ENCODE measurements at regions not wholly inside any gene's neighbourhood (a gene's known extent, or its start where the extent isn't known, plus 50 kb on each side); places are given as distances from the start of the nearest gene placed in this dataset.

DNA sequence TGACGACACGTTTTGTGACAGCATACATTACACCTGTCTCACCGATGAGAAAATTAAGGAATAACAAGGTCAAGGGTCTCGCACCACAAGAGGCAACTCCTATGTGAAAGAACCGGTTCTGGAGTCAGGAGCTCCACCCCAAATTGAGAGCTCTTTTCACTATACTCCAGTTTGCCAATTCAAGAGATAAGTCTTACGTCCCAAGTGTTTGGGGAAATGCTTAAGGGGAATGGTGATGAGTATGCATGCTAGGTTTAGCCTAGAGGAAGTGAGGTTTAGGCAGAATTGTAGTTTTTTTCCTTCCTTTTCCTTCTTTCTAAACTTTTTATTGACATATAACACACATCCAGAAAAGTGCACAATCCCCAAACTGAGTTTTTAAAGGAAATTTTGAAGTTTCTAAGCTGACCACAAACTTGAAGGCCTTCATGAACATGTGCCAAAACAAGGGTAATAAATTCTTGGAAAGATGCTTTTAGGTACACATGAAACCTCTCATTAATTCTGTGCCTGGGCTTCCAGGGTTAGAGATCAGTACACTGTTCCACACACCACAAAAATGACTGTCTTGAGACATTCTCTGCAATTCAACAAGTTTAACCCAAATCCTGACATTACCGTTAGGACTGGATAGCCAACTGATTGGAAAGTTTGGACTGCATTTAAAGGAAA lies 127.6 kb upstream of the SLC1A3 start:
- Histone ChIP-seq H3K79me2 (ENCODE audit: control insufficient read depth, insufficient read depth, low read length) (no peaks in the 10 kb centered on the region), H2AFZ (ENCODE audit: control insufficient read depth, low read length) (no peak overlapping the region), H3K9ac (ENCODE audit: control insufficient read depth, extremely low read depth, insufficient read depth, low read length) (no peak overlapping the region), H3K4me3 (ENCODE audit: control insufficient read depth in 2 of 3, extremely low read depth in 1 of 3, insufficient read depth in 2 of 3, low read depth in 1 of 3, low read length in 3 of 3) (no peak overlapping the region), H3K27ac (ENCODE audit: control insufficient read depth, insufficient read depth, low read length) (no peak overlapping the region), H3K9me1 (ENCODE audit: control insufficient read depth, extremely low read depth, insufficient read depth, low read length) (no peaks in the 10 kb centered on the region), H4K20me1 (ENCODE audit: control insufficient read depth, extremely low read depth, insufficient read depth, low read length) (no peaks in the 10 kb centered on the region), H3K4me1 (ENCODE audit: control insufficient read depth, extremely low read depth, insufficient read depth, low read length) (no peaks in the 10 kb centered on the region), H3K9me3 (ENCODE audit: control insufficient read depth, low read depth, low read length) (no peaks in the 10 kb centered on the region), H3K36me3 (ENCODE audit: control insufficient read depth in 2 of 2, extremely low read depth in 1 of 2, insufficient read depth in 2 of 2, low read length in 2 of 2) (no peaks in the 10 kb centered on the region), H3K27me3 (ENCODE audit: control insufficient read depth, extremely low read depth, insufficient read depth, low read length) (no peaks in the 10 kb centered on the region), H3K4me2 (ENCODE audit: control insufficient read depth, extremely low read depth, insufficient read depth, low read depth, low read length) (no peak overlapping the region)
- FAIRE-seq: no peak
- DNase-seq (ENCODE audit: low read depth, low spot score): no peak
- TF ChIP-seq, protein P1, sequence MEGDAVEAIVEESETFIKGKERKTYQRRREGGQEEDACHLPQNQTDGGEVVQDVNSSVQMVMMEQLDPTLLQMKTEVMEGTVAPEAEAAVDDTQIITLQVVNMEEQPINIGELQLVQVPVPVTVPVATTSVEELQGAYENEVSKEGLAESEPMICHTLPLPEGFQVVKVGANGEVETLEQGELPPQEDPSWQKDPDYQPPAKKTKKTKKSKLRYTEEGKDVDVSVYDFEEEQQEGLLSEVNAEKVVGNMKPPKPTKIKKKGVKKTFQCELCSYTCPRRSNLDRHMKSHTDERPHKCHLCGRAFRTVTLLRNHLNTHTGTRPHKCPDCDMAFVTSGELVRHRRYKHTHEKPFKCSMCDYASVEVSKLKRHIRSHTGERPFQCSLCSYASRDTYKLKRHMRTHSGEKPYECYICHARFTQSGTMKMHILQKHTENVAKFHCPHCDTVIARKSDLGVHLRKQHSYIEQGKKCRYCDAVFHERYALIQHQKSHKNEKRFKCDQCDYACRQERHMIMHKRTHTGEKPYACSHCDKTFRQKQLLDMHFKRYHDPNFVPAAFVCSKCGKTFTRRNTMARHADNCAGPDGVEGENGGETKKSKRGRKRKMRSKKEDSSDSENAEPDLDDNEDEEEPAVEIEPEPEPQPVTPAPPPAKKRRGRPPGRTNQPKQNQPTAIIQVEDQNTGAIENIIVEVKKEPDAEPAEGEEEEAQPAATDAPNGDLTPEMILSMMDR (optimal IDR thresholded peaks at IDR 0.05 in 1 of 3, IDR thresholded peaks at IDR 0.05 in 1 of 3, conservative IDR thresholded peaks at IDR 0.05 in 1 of 3; ENCODE audit: extremely low read depth in 1 of 3, insufficient read depth in 2 of 3, low read length in 3 of 3): no peak
- no peak for TF ChIP-seq EZH2 (IDR thresholded peaks at IDR 0.05; ENCODE audit: low read length)
- dilution Hi-C loops (cut with MboI; ENCODE audit: extremely low pct_ligation_motif_present, low sequenced_read_pairs): no loop called here

DNA sequence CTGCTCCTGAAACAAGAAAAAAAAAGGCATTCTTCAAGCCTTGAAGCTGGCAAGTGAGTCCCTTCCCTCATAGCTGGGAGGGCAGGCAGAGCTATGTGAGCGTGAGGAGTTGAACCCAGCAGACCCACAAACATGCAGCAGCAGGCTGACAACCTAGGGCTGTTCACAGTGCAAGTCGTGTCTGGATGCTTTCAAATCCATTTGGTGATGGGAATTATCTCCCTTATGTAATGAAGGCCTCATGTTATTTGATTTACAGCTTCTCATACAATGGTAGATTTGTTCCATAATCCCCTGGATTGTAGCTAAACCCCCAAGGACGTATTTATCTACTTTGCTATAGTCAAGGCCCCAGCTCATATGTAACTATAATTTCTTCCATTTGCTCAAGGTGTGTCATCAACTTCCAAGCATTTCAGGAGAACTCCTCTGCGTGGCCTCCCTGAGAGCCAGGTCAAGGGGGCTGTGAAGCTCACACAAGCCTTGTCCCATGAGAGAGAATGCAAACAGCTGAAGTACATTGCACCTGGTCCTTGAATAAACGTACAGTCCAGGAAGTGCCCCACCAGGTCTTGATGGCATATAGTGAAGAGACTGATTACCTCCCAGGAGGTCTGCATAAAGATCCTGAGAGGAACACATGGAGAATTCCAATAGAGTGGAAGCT lies 124.8 kb upstream of the SLC1A3 start:
- Histone ChIP-seq H3K27ac (ENCODE audit: control insufficient read depth, insufficient read depth, low read length) (no peak overlapping the region), H4K20me1 (ENCODE audit: control insufficient read depth, extremely low read depth, insufficient read depth, low read length) (no peaks in the 10 kb centered on the region), H3K36me3 (ENCODE audit: control insufficient read depth in 2 of 2, extremely low read depth in 1 of 2, insufficient read depth in 2 of 2, low read length in 2 of 2) (no peaks in the 10 kb centered on the region), H3K9ac (ENCODE audit: control insufficient read depth, extremely low read depth, insufficient read depth, low read length) (no peak overlapping the region), H3K27me3 (ENCODE audit: control insufficient read depth, extremely low read depth, insufficient read depth, low read length) (no peaks in the 10 kb centered on the region), H3K4me1 (ENCODE audit: control insufficient read depth, extremely low read depth, insufficient read depth, low read length) (no peaks in the 10 kb centered on the region), H3K9me3 (ENCODE audit: control insufficient read depth, low read depth, low read length) (no peaks in the 10 kb centered on the region), H3K4me2 (ENCODE audit: control insufficient read depth, extremely low read depth, insufficient read depth, low read depth, low read length) (no peak overlapping the region), H2AFZ (ENCODE audit: control insufficient read depth, low read length) (no peak overlapping the region), H3K4me3 (ENCODE audit: control insufficient read depth in 2 of 3, extremely low read depth in 1 of 3, insufficient read depth in 2 of 3, low read depth in 1 of 3, low read length in 3 of 3) (no peak overlapping the region), H3K79me2 (ENCODE audit: control insufficient read depth, insufficient read depth, low read length) (no peaks in the 10 kb centered on the region), H3K9me1 (ENCODE audit: control insufficient read depth, extremely low read depth, insufficient read depth, low read length) (no peaks in the 10 kb centered on the region)
- dilution Hi-C loops (cut with MboI; ENCODE audit: extremely low pct_ligation_motif_present, low sequenced_read_pairs): no loop called here
- FAIRE-seq (no peak), DNase-seq (ENCODE audit: low read depth, low spot score) (no peak)
- TF ChIP-seq, protein P1 (optimal IDR thresholded peaks at IDR 0.05 in 1 of 3, IDR thresholded peaks at IDR 0.05 in 1 of 3, conservative IDR thresholded peaks at IDR 0.05 in 1 of 3; ENCODE audit: extremely low read depth in 1 of 3, insufficient read depth in 2 of 3, low read length in 3 of 3): no peak
- no peak for TF ChIP-seq EZH2 (IDR thresholded peaks at IDR 0.05; ENCODE audit: low read length)

Measured in keratinocyte (primary cell).